ENCODE measurements at regions not wholly inside any gene's neighbourhood (a gene's known extent, or its start where the extent isn't known, plus 50 kb on each side); places are given as distances from the start of the nearest gene placed in this dataset.

- H3K27ac ChIP-seq: peak overlapping the region; percentile 21; the same call in 1 of the 2 replicates
- TF ChIP-seq ZFX (IDR thresholded peaks at IDR 0.05; ENCODE audit: borderline replicate concordance) (no peak), CTCF (IDR thresholded peaks at IDR 0.05) (no peak)
These were observed 56.1 kb downstream of the KCNRG start for GRCh38 chr13:50071379-50071778.

DNA sequence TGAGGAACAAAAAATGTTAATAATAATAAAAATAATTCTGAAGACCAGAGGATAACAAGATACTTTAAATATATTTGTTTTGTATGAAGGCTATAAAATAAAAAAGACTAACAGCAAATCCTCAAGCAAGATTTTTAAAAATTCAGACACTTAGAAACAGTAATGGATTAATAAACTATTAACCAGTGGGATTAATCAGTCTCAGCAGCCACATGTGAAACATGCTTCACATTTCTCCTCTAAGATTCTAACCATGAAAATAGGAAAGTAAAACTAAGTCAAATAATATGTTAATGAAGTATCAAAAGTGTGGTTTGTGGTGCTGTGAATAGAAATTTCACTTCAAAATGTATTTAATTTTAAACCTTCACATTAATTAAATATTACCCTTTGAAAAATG, 57.4 kb downstream of the KCNRG start:
- no peak overlapping the region; the same call in 1 of the 2 replicates for H3K27ac ChIP-seq
- no peak for TF ChIP-seq ZFX (IDR thresholded peaks at IDR 0.05; ENCODE audit: borderline replicate concordance)
- TF ChIP-seq CTCF (IDR thresholded peaks at IDR 0.05): no peak

DNA sequence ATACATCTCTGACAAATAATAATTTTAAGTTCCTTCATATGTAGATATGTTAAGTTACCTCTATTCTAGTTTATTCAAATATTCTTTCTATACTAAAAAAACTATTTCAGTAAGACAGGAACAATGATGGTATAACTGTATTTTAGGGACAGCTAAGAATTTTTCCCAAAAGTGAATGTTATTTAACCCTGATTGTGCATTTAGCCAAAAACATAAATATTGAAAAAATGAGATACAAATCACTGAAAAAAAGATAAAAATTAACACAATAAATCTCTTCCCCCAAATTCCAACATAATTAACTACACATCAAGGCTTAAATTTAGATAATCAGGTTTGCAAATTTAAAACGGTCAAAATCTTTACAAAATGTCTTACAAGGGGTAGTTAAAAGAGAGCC, 58.1 kb downstream of the KCNRG start:
- TF ChIP-seq ZFX (IDR thresholded peaks at IDR 0.05; ENCODE audit: borderline replicate concordance): no peak
- TF ChIP-seq CTCF (IDR thresholded peaks at IDR 0.05): no peak
- no peak overlapping the region for H3K27ac ChIP-seq

GRCh38 chr13:50074843-50075242, 59.6 kb downstream of the KCNRG start:
- H3K27ac ChIP-seq: peak overlapping the region; percentile 13; the same call in 1 of the 2 replicates
- TF ChIP-seq CTCF (IDR thresholded peaks at IDR 0.05): no peak
- no peak for TF ChIP-seq ZFX (IDR thresholded peaks at IDR 0.05; ENCODE audit: borderline replicate concordance)

DNA sequence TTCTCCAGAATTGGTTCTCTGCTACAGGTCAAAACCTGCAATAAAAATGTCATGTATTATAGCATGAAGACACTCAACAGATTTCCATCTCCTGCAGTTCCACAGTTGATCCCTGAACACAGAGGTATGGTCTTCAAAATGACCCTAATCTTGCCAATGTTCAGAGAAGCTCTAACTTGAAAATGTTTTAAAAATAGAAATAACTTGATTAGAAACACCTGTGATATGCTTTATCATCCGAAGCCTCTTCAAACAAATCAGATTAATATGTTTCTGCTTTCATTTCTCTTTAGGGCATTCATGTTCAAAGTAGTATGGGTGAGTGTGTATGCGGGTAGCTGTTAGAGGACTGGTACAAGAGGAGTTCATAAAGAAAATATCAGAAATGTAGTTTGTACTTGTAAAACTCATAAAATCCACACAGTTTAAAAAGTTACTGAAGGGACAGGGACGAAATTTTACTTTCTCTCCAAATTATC, 60.4 kb downstream of the KCNRG start:
- H3K27ac ChIP-seq: peak overlapping the region; percentile 13; the same call in 1 of the 2 replicates
- no peak for TF ChIP-seq ZFX (IDR thresholded peaks at IDR 0.05; ENCODE audit: borderline replicate concordance)
- no peak for TF ChIP-seq CTCF (IDR thresholded peaks at IDR 0.05)

DNA sequence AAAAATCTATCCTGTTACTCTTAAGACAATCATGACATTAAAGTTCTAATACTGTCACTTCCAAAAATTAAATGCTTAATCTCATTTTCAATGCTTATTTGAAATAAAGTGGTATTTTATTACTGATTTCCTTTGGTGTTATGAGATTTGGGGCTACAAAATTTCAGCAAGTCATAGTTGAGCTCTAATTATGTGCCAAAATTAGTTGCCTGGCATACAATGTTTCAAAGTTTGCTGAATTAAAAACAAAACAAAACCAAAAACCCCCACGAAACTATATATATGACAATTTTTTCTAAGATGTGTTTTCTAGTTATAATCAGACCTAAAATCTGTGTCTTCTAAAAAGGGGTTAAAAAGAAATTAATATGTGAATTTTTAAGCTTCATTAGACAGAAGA, 62.2 kb downstream of the KCNRG start:
- TF ChIP-seq ZFX (IDR thresholded peaks at IDR 0.05; ENCODE audit: borderline replicate concordance) (no peak), CTCF (IDR thresholded peaks at IDR 0.05) (no peak)
- H3K27ac ChIP-seq: no peak overlapping the region

- TF ChIP-seq CTCF (IDR thresholded peaks at IDR 0.05): no peak
- TF ChIP-seq ZFX (IDR thresholded peaks at IDR 0.05; ENCODE audit: borderline replicate concordance): no peak
- H3K27ac ChIP-seq: peak overlapping the region; percentile 98
These were observed 63.1 kb downstream of the KCNRG start for GRCh38 chr13:50078231-50078894.
